GM19239 (cell line): ENCODE measurements at regions not wholly inside any gene's neighbourhood (a gene's known extent, or its start where the extent isn't known, plus 50 kb on each side); places are given as distances from the start of the nearest gene placed in this dataset.
"Not testable (repeated sequence)": the region's sequence is repeated elsewhere in the genome, so short reads cannot be mapped to it uniquely, and the experiment has no call there.

Experiments
- DNase-seq: peaks from one replicate; pipeline ENCODE4 v3.0.0; 2011; ENCODE audit warnings: low spot score; ENCODE audit not compliant: insufficient read length
- FAIRE-seq: peaks from 2 replicates; lab custom pipeline; 2011; peaks lifted over from hg19 to GRCh38; lab: Jason Lieb, UNC

GRCh38 chr5:144036476-144036875 is 134.0 kb downstream of the YIPF5 start:
- no peak for FAIRE-seq
- no peak for DNase-seq

GRCh38 chr5:144040615-144041305 is 129.7 kb downstream of the YIPF5 start:
- FAIRE-seq (no peak), DNase-seq (no peak)

GRCh38 chr5:144042156-144042555 is 128.3 kb downstream of the YIPF5 start:
- DNase-seq (no peak), FAIRE-seq (no peak)

- FAIRE-seq = no peak
- no peak for DNase-seq
These were observed 122.1 kb downstream of the YIPF5 start for GRCh38 chr5:144048259-144048856.

GRCh38 chr5:144055391-144055790 is 115.1 kb downstream of the YIPF5 start:
- FAIRE-seq, DNase-seq: not testable (repeated sequence)

- not testable (repeated sequence) for DNase-seq, FAIRE-seq
These were observed 110.4 kb downstream of the YIPF5 start for GRCh38 chr5:144060091-144060490.

GRCh38 chr5:144060598-144060997 is 109.9 kb downstream of the YIPF5 start:
- DNase-seq = no peak
- no peak for FAIRE-seq

- DNase-seq = no peak
- FAIRE-seq = no peak
These were observed 104.7 kb downstream of the YIPF5 start for GRCh38 chr5:144065786-144066185.

- FAIRE-seq (no peak), DNase-seq (no peak)
These were observed 97.9 kb downstream of the YIPF5 start for GRCh38 chr5:144072518-144072927.

- DNase-seq (no peak), FAIRE-seq (no peak)
These were observed 93.9 kb downstream of the YIPF5 start for GRCh38 chr5:144076521-144077083.

GRCh38 chr5:144083185-144083584 is 87.3 kb downstream of the YIPF5 start:
- DNase-seq (no peak), FAIRE-seq (no peak)

GRCh38 chr5:144084971-144085370 is 85.5 kb downstream of the YIPF5 start:
- DNase-seq (no peak), FAIRE-seq (no peak)

GRCh38 chr5:144085381-144085780 is 85.1 kb downstream of the YIPF5 start:
- FAIRE-seq = no peak
- DNase-seq = no peak

- no peak for FAIRE-seq
These were observed 84.2 kb downstream of the YIPF5 start for GRCh38 chr5:144086295-144086694.

GRCh38 chr5:144087576-144087975 is 82.9 kb downstream of the YIPF5 start:
- no peak for FAIRE-seq
- DNase-seq = no peak

More at GRCh38 chr5:144086295-144086694, 84.2 kb downstream of the YIPF5 start:
- no peak for DNase-seq

GRCh38 chr5:144088206-144089064 is 82.0 kb downstream of the YIPF5 start:
- FAIRE-seq (no peak), DNase-seq (no peak)

- FAIRE-seq (peak; percentile 74), DNase-seq (no peak)
These were observed 80.9 kb downstream of the YIPF5 start for GRCh38 chr5:144089401-144090021.

GRCh38 chr5:144092508-144092907 is 78.0 kb downstream of the YIPF5 start:
- no peak for FAIRE-seq
- DNase-seq = no peak

- DNase-seq = no peak
These were observed 77.1 kb downstream of the YIPF5 start for GRCh38 chr5:144093400-144093799.

GRCh38 chr5:144093868-144094267 is 76.6 kb downstream of the YIPF5 start:
- FAIRE-seq = no peak
- no peak for DNase-seq

More at GRCh38 chr5:144093400-144093799, 77.1 kb downstream of the YIPF5 start:
- FAIRE-seq = no peak
